Astrocyte (in vitro differentiated cells and primary cell): ENCODE measurements at regions not wholly inside any gene's neighbourhood (a gene's known extent, or its start where the extent isn't known, plus 50 kb on each side); places are given as distances from the start of the nearest gene placed in this dataset.

Experiments
- DNase-seq: peaks from one replicate; pipeline ENCODE4 v3.0.0-alpha.2; 2010; ENCODE audit warnings: low read depth
- FAIRE-seq: peaks from 2 replicates; lab custom pipeline; 2011; peaks lifted over from hg19 to GRCh38; lab: Jason Lieb, UNC
- H2AFZ ChIP-seq: 2 replicates; pipeline ENCODE4 v1.6.0; 2012; ENCODE audit warnings: low read depth, low read length, inconsistent platforms
- H3K27ac ChIP-seq: 2 replicates; pipeline ENCODE4 v1.5.1; 2011; ENCODE audit warnings: low read depth, low read length, inconsistent platforms
- H3K27me3 ChIP-seq: 2 replicates; pipeline ENCODE4 v1.6.0; 2011; ENCODE audit warnings: low read length, inconsistent platforms; ENCODE audit not compliant: insufficient read depth
- H3K36me3 ChIP-seq: 2 replicates; pipeline ENCODE4 v1.5.1; 2011; ENCODE audit warnings: low read length, inconsistent platforms; ENCODE audit not compliant: insufficient read depth
- H3K4me1 ChIP-seq: 2 replicates; pipeline ENCODE4 v1.5.1; 2011; ENCODE audit warnings: low read length, inconsistent platforms; ENCODE audit not compliant: insufficient read depth
- H3K4me2 ChIP-seq: 2 replicates; pipeline ENCODE4 v1.6.0; 2012; ENCODE audit warnings: low read length, inconsistent platforms
- H3K4me3 ChIP-seq: 2 replicates; pipeline ENCODE4 v1.5.1; 2011; ENCODE audit warnings: low read depth, mild to moderate bottlenecking, low read length, inconsistent platforms; ENCODE audit not compliant: insufficient read depth
- H3K79me2 ChIP-seq: 2 replicates; pipeline ENCODE4 v1.6.0; 2012; ENCODE audit warnings: mild to moderate bottlenecking, low read length, inconsistent platforms; ENCODE audit not compliant: insufficient read depth
- H3K9ac ChIP-seq: 2 replicates; pipeline ENCODE4 v1.6.0; 2012; ENCODE audit warnings: mild to moderate bottlenecking, low read length, inconsistent platforms
- H3K9me3 ChIP-seq: 2 replicates; pipeline ENCODE4 v1.5.1; 2012; ENCODE audit warnings: low read depth, mild to moderate bottlenecking, low read length, inconsistent platforms; ENCODE audit not compliant: insufficient read depth
- H4K20me1 ChIP-seq: 2 replicates; pipeline ENCODE4 v1.6.0; 2012; ENCODE audit warnings: low read length, inconsistent platforms; ENCODE audit not compliant: insufficient read depth
- H3K27ac Mint-ChIP-seq: one replicate; pipeline ENCODE4 v1.8.0; 2021; ENCODE audit warnings: mild to moderate bottlenecking, mixed read lengths; ENCODE audit not compliant: unreplicated experiment
- H3K27me3 Mint-ChIP-seq: one replicate; pipeline ENCODE4 v1.8.0; 2021; ENCODE audit warnings: low read depth, mixed read lengths; ENCODE audit not compliant: unreplicated experiment
- H3K36me3 Mint-ChIP-seq: one replicate; pipeline ENCODE4 v1.8.0; 2021; ENCODE audit warnings: low read depth, mixed read lengths; ENCODE audit not compliant: unreplicated experiment
- H3K4me1 Mint-ChIP-seq: one replicate; pipeline ENCODE4 v1.8.0; 2021; ENCODE audit warnings: low read depth, mixed read lengths; ENCODE audit not compliant: unreplicated experiment
- H3K4me3 Mint-ChIP-seq: one replicate; pipeline ENCODE4 v1.8.0; 2021; ENCODE audit warnings: mild to moderate bottlenecking, moderate library complexity, mixed read lengths; ENCODE audit not compliant: unreplicated experiment
- H3K9me3 Mint-ChIP-seq: one replicate; pipeline ENCODE4 v1.8.0; 2021; ENCODE audit warnings: mild to moderate bottlenecking, mixed read lengths; ENCODE audit not compliant: unreplicated experiment
- CTCF ChIP-seq: IDR thresholded peaks from 2 replicates; pipeline ENCODE4 v1.5.1; 2011; ENCODE audit warnings: low read depth, mild to moderate bottlenecking, inconsistent platforms, low read length, moderate library complexity; ENCODE audit not compliant: insufficient read depth
- EZH2 ChIP-seq: IDR thresholded peaks from 2 replicates; pipeline ENCODE4 v1.6.1; 2012; ENCODE audit warnings: mild to moderate bottlenecking, low read length, inconsistent platforms; ENCODE audit not compliant: insufficient read depth

- Histone ChIP-seq H3K79me2 (no peaks in the 10 kb centered on the region), H2AFZ (no peak overlapping the region), H3K4me1 (peaks cover 9% of the 10 kb centered on the region), H3K9me3 (no peaks in the 10 kb centered on the region), H3K27me3 (no peaks in the 10 kb centered on the region), H3K36me3 (no peaks in the 10 kb centered on the region), H3K4me2 (no peak overlapping the region), H3K9ac (no peak overlapping the region), H3K27ac (no peak overlapping the region), H3K4me3 (no peak overlapping the region), H4K20me1 (no peaks in the 10 kb centered on the region)
- DNase-seq, result no peak
- Mint-ChIP-seq H3K4me3 (no peak overlapping the region), H3K9me3 (peaks cover 2% of the 10 kb centered on the region), H3K27me3 (no peaks in the 10 kb centered on the region), H3K27ac (peak overlapping the region; percentile 22), H3K36me3 (no peaks in the 10 kb centered on the region), H3K4me1 (no peaks in the 10 kb centered on the region)
- TF ChIP-seq CTCF, result no peak
- no peak for TF ChIP-seq EZH2
- no peak for FAIRE-seq
Observed at GRCh38 chr17:70230850-70231640, 61.7 kb downstream of the KCNJ2 start.

DNA sequence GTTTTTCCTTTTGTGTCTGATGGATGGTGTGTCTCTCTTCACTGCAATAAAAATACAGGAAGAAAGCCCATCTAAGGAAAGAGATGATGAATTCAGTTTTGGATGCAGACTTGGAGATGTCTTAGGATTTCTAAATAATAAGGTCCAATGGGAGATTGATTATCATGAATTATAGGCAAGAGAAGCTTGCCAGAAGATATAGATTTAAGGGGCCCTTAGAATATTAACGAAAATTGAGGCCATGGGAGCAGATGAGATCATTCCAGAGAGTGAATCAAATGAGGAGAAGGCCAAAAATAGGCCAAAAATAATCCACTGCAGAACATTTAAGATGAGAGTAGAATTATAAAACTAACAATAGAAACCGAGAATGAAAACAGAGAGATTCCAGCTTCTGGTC is 63.1 kb downstream of the KCNJ2 start:
- H3K27ac Mint-ChIP-seq, result no peak overlapping the region
- DNase-seq, result no peak
- Histone ChIP-seq H3K79me2 (no peaks in the 10 kb centered on the region), H3K27me3 (no peaks in the 10 kb centered on the region), H4K20me1 (no peaks in the 10 kb centered on the region), H3K36me3 (no peaks in the 10 kb centered on the region), H3K4me2 (no peak overlapping the region), H3K4me3 (no peak overlapping the region), H2AFZ (no peak overlapping the region), H3K9me3 (no peaks in the 10 kb centered on the region), H3K4me1 (peaks cover 4% of the 10 kb centered on the region), H3K9ac (no peak overlapping the region), H3K27ac (no peak overlapping the region)
- TF ChIP-seq CTCF, result no peak
- TF ChIP-seq EZH2, result no peak
- no peak for FAIRE-seq
- H3K4me3 Mint-ChIP-seq, result no peak overlapping the region
- no peaks in the 10 kb centered on the region for H3K27me3 Mint-ChIP-seq
- no peaks in the 10 kb centered on the region for H3K4me1 Mint-ChIP-seq
- H3K36me3 Mint-ChIP-seq, result no peaks in the 10 kb centered on the region
- H3K9me3 Mint-ChIP-seq, result no peaks in the 10 kb centered on the region

- H3K79me2 ChIP-seq, result no peaks in the 10 kb centered on the region
- H3K4me1 ChIP-seq, result no peaks in the 10 kb centered on the region
- no peak overlapping the region for H3K27ac ChIP-seq
- no peaks in the 10 kb centered on the region for H3K9me3 ChIP-seq
- no peak overlapping the region for H3K4me2 ChIP-seq
- no peaks in the 10 kb centered on the region for H3K36me3 Mint-ChIP-seq
- FAIRE-seq, result no peak
- no peak for DNase-seq
- no peaks in the 10 kb centered on the region for H3K36me3 ChIP-seq
- H3K4me1 Mint-ChIP-seq, result no peaks in the 10 kb centered on the region
- no peak overlapping the region for H3K27ac Mint-ChIP-seq
- H3K9ac ChIP-seq, result no peak overlapping the region
- no peaks in the 10 kb centered on the region for H3K27me3 Mint-ChIP-seq
- no peak overlapping the region for H3K4me3 ChIP-seq
- no peak overlapping the region for H3K4me3 Mint-ChIP-seq
- no peaks in the 10 kb centered on the region for H3K27me3 ChIP-seq
- H2AFZ ChIP-seq, result no peak overlapping the region
- no peak for TF ChIP-seq CTCF
- TF ChIP-seq EZH2, result no peak
- H4K20me1 ChIP-seq, result no peaks in the 10 kb centered on the region
- no peaks in the 10 kb centered on the region for H3K9me3 Mint-ChIP-seq
Observed at GRCh38 chr17:70235252-70235651, 65.9 kb downstream of the KCNJ2 start.
